HEK293T (cell line): ENCODE measurements at regions not wholly inside any gene's neighbourhood (a gene's known extent, or its start where the extent isn't known, plus 50 kb on each side); places are given as distances from the start of the nearest gene placed in this dataset.

Experiments
- CTCF ChIA-PET: fragments of 350-600 bp; formaldehyde crosslinking; extraction: SDS; loops from one replicate; lab custom pipeline; 2021; ENCODE audit warnings: antibody characterized with exemption, inconsistent platforms; lab: Yijun Ruan, JAX
- POLR2A ChIA-PET: fragments of 350-600 bp; formaldehyde crosslinking; extraction: SDS; loops from one replicate; lab custom pipeline; 2020; ENCODE audit warnings: antibody characterized with exemption, inconsistent platforms; lab: Yijun Ruan, JAX
- DNase-seq: peaks from one replicate; pipeline ENCODE4 v3.0.0; 2012; ENCODE audit warnings: mixed read lengths; ENCODE audit errors: extremely low spot score
- ARNT ChIP-seq: fragments of 450-650 bp; IDR thresholded peaks from 2 replicates; pipeline ENCODE4 v1.6.1; 2017; ENCODE audit warnings: mild to moderate bottlenecking
- BHLHE40 ChIP-seq: fragments of 450-650 bp; IDR thresholded peaks from 2 replicates; pipeline ENCODE4 v1.6.1; 2016; ENCODE audit warnings: mild to moderate bottlenecking, moderate library complexity, borderline replicate concordance
- CTBP1 ChIP-seq: fragments of 450-650 bp; IDR thresholded peaks from 2 replicates; pipeline ENCODE4 v1.6.1; 2016; ENCODE audit warnings: borderline replicate concordance
- ELF4 ChIP-seq: fragments of 450-650 bp; IDR thresholded peaks from 2 replicates; pipeline ENCODE4 v1.6.1; 2017; ENCODE audit warnings: antibody characterized with exemption
- FOXA1 ChIP-seq: fragments of 450-650 bp; IDR thresholded peaks from 2 replicates; pipeline ENCODE4 v1.6.1; 2016; ENCODE audit warnings: mild to moderate bottlenecking
- FOXK2 ChIP-seq: fragments of 450-650 bp; IDR thresholded peaks from 2 replicates; pipeline ENCODE4 v1.6.1; 2016; ENCODE audit warnings: mild to moderate bottlenecking
- FOXM1 ChIP-seq: fragments of 450-650 bp; IDR thresholded peaks from 2 replicates; pipeline ENCODE4 v1.6.1; 2017; ENCODE audit warnings: mild to moderate bottlenecking, borderline replicate concordance
- HDGF ChIP-seq: fragments of 450-650 bp; IDR thresholded peaks from 2 replicates; pipeline ENCODE4 v1.6.1; 2017; ENCODE audit warnings: antibody characterized with exemption, borderline replicate concordance
- L3MBTL2 ChIP-seq: fragments of 450-650 bp; conservative IDR thresholded peaks from 2 replicates; pipeline ENCODE4 v1.6.1; 2016; ENCODE audit warnings: mild to moderate bottlenecking
- LEF1 ChIP-seq: fragments of 450-650 bp; IDR thresholded peaks from 2 replicates; pipeline ENCODE4 v1.6.1; 2017; ENCODE audit warnings: mild to moderate bottlenecking, borderline replicate concordance
- NFRKB ChIP-seq: fragments of 450-650 bp; IDR thresholded peaks from 2 replicates; pipeline ENCODE4 v1.6.1; 2016; ENCODE audit warnings: mild to moderate bottlenecking, moderate library complexity
- SP1 ChIP-seq: fragments of 450-650 bp; IDR thresholded peaks from 2 replicates; pipeline ENCODE4 v1.6.1; 2017
- SUZ12 ChIP-seq: fragments of 450-650 bp; IDR thresholded peaks from 2 replicates; pipeline ENCODE4 v1.6.1; 2016; ENCODE audit warnings: mild to moderate bottlenecking
- TARDBP ChIP-seq: fragments of 450-650 bp; IDR thresholded peaks from 2 replicates; pipeline ENCODE4 v1.6.1; 2016
- ZNF384 ChIP-seq: fragments of 450-650 bp; IDR thresholded peaks from 2 replicates; pipeline ENCODE4 v1.6.1; 2016
- TF ChIP-seq, protein P1 (sequence below): fragments of 450-650 bp; IDR thresholded peaks from 2 replicates; pipeline ENCODE4 v1.6.1; 2016

DNA sequence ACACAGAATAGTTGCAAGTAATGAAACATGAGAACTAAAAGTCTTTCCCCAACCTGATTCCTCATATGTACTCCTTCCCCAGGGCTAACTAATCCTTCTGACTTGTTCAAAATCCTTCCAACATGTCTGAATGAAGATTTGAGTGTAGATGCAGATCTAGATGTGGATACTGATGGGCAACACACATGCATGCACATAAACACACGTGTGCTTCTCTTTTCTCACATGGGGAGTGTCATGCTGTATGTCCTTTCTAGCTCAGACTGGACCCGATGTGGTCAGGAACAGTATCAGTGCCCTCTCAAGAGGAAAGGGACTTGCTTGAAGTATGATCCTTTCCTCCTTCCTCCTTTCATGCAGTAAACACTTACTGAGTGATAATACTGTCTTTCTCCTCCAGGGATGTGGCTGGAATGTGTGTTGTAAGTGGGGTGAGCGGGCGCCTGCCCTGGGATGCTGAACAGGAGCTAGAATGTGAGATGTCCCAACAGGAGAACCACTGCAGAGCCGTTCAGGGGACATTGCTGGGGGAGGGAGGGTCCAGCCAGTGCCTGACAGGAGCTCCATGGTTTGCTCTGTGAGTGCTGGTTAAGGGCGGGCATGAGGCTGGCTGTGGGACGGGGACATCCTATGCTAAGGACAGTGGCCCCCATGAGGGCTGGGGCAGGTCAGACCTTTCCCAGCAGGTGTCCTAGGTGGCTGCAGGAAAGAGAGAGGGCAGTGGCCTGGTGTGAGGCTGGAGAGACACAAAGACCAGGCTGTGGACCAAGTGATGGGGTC is 146.9 kb downstream of the TEX29 start:
- TF ChIP-seq TARDBP (no peak), ELF4 (no peak), SUZ12 (no peak), FOXM1 (no peak), ARNT (no peak), ZNF384 (no peak), FOXK2 (no peak)
- CTCF ChIA-PET, result no interaction called here
- DNase-seq, result no peak
- POLR2A ChIA-PET, result no interaction called here

DNA sequence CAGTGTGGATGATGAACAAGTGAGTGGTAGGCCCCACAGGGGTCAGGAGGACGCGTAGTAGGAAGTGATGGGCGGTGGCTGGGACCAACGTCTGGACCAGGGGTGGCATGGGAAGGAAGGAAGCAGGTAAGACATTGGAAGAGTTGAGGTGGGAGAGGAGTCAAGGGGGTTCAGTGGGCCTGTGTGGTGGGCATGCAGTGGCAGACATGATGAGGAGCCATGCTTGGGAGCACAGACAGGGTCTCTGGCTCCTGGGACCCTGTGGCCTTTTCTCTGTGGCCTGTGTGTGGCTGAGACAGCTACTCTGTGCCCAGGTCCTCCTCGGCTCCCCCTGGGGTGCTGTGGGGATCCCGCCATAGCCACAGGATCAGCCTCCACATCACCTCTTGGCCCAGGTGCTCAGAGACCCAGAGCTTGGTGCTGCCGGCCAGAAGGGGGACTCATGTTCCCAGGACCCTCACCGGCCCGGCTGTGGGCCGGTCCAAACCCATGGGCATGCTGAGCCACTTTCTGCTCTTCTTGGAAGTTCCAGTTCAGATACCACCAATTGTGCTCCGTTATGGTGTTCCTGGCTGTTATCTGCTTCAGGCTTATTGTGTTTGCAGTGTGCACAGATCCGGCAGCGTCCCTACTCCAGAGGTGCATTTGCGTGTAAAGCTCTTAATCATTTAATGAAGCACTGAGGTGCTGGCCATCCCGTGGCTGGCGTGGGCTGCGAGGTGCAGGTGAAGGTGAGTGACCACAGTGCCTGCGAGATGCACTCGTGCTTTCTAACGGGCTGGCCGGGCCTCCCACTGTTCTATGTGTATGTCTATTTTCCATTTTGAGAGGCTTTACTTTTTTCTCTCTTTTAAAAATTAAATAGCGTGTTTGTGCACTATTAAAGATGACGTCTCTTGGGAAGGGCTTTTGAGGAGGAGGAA is 147.9 kb downstream of the TEX29 start:
- ChIA-PET CTCF (no interaction called here), POLR2A (no interaction called here)
- TF ChIP-seq FOXA1, result no peak
- TF ChIP-seq FOXK2, result no peak
- no peak for TF ChIP-seq ZNF384
- no peak for DNase-seq

DNA sequence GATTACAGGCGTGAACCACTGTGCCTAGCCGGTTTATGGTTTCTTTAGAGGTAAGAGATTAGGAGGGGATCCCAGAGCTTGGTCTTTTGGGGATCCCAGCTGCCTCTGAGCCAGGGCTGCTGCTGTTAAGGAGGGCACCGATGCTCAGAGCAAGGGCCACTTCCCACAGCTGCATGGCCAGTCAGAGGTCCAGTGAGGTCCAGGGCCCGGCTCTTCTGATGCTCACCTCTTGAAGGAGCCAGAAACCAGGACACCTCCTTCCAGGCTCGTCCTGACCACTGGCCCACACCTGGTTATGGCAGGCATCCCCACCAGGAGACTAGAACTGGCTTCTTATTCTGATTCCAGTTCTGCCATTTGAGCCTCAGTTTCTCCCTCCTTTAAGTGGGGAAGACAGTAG is 149.0 kb downstream of the TEX29 start:
- DNase-seq, result no peak
- CTCF ChIA-PET, result no interaction called here
- no peak for TF ChIP-seq TARDBP
- TF ChIP-seq FOXK2, result no peak
- no peak for TF ChIP-seq ELF4
- no peak for TF ChIP-seq ZNF384
- TF ChIP-seq L3MBTL2, result no peak
- TF ChIP-seq CTBP1, result no peak
- TF ChIP-seq NFRKB, result no peak
- TF ChIP-seq BHLHE40, result no peak
- no peak for TF ChIP-seq LEF1
- TF ChIP-seq SUZ12, result no peak
- no peak for TF ChIP-seq HDGF
- TF ChIP-seq, protein P1, sequence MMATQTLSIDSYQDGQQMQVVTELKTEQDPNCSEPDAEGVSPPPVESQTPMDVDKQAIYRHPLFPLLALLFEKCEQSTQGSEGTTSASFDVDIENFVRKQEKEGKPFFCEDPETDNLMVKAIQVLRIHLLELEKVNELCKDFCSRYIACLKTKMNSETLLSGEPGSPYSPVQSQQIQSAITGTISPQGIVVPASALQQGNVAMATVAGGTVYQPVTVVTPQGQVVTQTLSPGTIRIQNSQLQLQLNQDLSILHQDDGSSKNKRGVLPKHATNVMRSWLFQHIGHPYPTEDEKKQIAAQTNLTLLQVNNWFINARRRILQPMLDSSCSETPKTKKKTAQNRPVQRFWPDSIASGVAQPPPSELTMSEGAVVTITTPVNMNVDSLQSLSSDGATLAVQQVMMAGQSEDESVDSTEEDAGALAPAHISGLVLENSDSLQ, result no peak
- no peak for TF ChIP-seq SP1
- TF ChIP-seq FOXM1, result no peak
- TF ChIP-seq ARNT, result no peak
- no peak for TF ChIP-seq FOXA1
- POLR2A ChIA-PET, result no interaction called here

DNA sequence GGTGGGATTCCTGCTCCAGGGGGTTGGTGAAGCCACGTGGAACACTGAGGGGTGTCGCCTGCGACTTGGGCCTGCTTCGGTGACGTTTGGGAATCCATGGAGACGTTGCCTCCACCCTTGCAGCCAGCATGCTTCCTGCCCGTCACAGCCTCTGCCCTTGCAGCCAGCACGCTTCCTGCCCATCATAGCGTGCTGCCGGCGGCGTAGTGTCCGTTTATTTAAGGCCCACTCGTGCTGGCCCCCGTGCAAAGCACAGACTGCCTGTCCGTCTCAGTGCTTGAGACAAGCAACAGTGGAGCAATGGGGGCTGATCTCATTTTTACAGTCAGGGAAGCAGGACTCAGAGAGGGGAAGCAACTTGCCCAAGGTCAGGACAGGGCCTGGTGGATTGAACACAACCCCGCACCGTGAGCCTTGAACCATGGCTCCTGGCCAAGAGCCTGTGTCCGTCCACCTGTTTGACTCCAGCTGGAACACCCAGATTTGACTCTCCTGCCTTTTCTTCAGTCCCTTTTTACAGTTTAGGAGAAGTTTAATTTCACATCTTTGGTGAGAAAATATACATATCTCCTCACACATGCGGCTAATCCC is 149.6 kb downstream of the TEX29 start:
- TF ChIP-seq ZNF384 (no peak), SP1 (no peak), CTBP1 (no peak), SUZ12 (no peak), FOXK2 (no peak), ELF4 (no peak)
- TF ChIP-seq, protein P1, result no peak
- CTCF ChIA-PET, result no interaction called here
- POLR2A ChIA-PET, result no interaction called here
- no peak for DNase-seq

DNA sequence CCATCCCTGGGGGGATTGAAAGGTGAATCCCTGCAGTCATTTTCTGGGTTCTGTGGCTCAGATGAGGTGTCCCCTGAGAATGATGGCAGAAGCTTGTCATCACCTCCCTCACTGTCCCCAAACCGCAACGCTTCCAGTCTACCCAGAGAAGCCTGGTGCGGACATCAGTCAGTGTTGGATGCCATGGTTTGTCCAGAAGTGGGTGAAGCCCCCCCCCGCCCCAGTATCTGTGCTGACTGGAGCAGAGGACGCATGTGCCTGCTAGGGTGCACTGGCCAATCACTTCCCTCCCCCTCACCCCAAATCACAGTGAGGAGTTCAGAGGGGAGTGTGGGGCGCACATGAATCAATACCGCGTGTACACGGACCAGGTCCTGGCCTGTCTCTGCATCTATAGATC is 150.5 kb downstream of the TEX29 start:
- CTCF ChIA-PET, result no interaction called here

DNA sequence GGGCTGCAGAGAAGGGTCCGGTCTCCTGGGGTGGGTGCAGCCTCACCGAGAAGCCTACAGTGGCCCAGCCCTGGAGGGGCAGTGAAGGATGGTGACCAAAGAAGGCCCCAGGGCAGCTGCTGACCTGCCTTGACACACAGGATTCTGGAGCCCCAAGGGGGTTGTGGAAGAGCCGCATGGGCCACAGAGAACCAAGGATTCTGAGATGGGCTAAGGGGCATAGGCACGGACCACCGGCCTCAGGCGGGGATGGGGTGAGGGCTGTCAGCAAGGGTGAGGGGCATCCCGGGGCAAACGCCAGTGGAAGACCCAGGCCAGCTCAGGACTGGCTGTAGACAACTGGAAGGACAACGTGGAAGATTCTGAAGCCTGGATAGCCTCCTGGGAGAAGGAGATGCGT is 151.6 kb downstream of the TEX29 start:
- ChIA-PET CTCF (no interaction called here), POLR2A (no interaction called here)
- TF ChIP-seq ELF4, result no peak
- no peak for TF ChIP-seq FOXK2
- no peak for TF ChIP-seq HDGF
- no peak for TF ChIP-seq SUZ12
- TF ChIP-seq BHLHE40, result no peak
- TF ChIP-seq SP1, result no peak
- no peak for TF ChIP-seq CTBP1
- TF ChIP-seq ARNT, result no peak
- TF ChIP-seq FOXM1, result no peak
- TF ChIP-seq L3MBTL2, result no peak
- TF ChIP-seq, protein P1, result no peak
- no peak for TF ChIP-seq NFRKB
- no peak for TF ChIP-seq ZNF384
- no peak for DNase-seq

More for the DNA sequence above, 150.5 kb downstream of the TEX29 start:
- no peak for DNase-seq
- TF ChIP-seq SUZ12 (no peak), SP1 (no peak), NFRKB (no peak), ARNT (no peak), HDGF (no peak), FOXM1 (no peak), CTBP1 (no peak), LEF1 (no peak), TARDBP (no peak), FOXA1 (no peak), BHLHE40 (no peak)
- TF ChIP-seq, protein P1, result no peak
- POLR2A ChIA-PET, result no interaction called here
